ENCODE measurements at regions not wholly inside any gene's neighbourhood (a gene's known extent, or its start where the extent isn't known, plus 50 kb on each side); places are given as distances from the start of the nearest gene placed in this dataset.
"Not testable (repeated sequence)": the region's sequence is repeated elsewhere in the genome, so short reads cannot be mapped to it uniquely, and the experiment has no call there.

- ATAC-seq; intact Hi-C loops (cut with DNase I); DNase-seq (ENCODE audit: low spot score): not testable (repeated sequence)
Observed at GRCh38 chr3:153570481-153570880, 408.5 kb downstream of the RAP2B start.

GRCh38 chr3:153572165-153572564 is 410.1 kb downstream of the RAP2B start:
- intact Hi-C loops (cut with DNase I), result no loop called here

GRCh38 chr3:153572654-153573053 is 410.6 kb downstream of the RAP2B start:
- ATAC-seq, result no peak
- DNase-seq (ENCODE audit: low spot score), result no peak
- intact Hi-C loops (cut with DNase I), result no loop called here

More at GRCh38 chr3:153572165-153572564, 410.1 kb downstream of the RAP2B start:
- DNase-seq (ENCODE audit: low spot score) (no peak), ATAC-seq (no peak)

GRCh38 chr3:153573481-153573880 is 411.5 kb downstream of the RAP2B start:
- intact Hi-C loops (cut with DNase I), result no loop called here
- DNase-seq (ENCODE audit: low spot score) (no peak), ATAC-seq (no peak)

GRCh38 chr3:153574445-153574844 is 412.4 kb downstream of the RAP2B start:
- ATAC-seq (no peak), DNase-seq (ENCODE audit: low spot score) (no peak)
- intact Hi-C loops (cut with DNase I), result no loop called here

GRCh38 chr3:153577059-153577736 is 415.2 kb downstream of the RAP2B start:
- DNase-seq (ENCODE audit: low spot score), result no peak
- ATAC-seq, result no peak
- intact Hi-C loops (cut with DNase I), result no loop called here

- DNase-seq (ENCODE audit: low spot score), result no peak
- intact Hi-C loops (cut with DNase I), result no loop called here
- ATAC-seq, result no peak
Observed at GRCh38 chr3:153578046-153578445, 416.0 kb downstream of the RAP2B start.

GRCh38 chr3:153590051-153590450 is 428.0 kb downstream of the RAP2B start:
- intact Hi-C loops (cut with DNase I), result no loop called here
- DNase-seq (ENCODE audit: low spot score) (no peak), ATAC-seq (no peak)

- ATAC-seq (no peak), DNase-seq (ENCODE audit: low spot score) (no peak)
- intact Hi-C loops (cut with DNase I), result no loop called here
Observed at GRCh38 chr3:153591561-153592245, 429.7 kb downstream of the RAP2B start.

GRCh38 chr3:153595186-153595815 is 433.3 kb downstream of the RAP2B start:
- intact Hi-C loops (cut with DNase I), result no loop called here
- ATAC-seq (peak; percentile 65), DNase-seq (ENCODE audit: low spot score) (no peak)

GRCh38 chr3:153596401-153596800 is 434.4 kb downstream of the RAP2B start:
- ATAC-seq, result no peak
- no peak for DNase-seq (ENCODE audit: low spot score)
- intact Hi-C loops (cut with DNase I), result no loop called here

- ATAC-seq, result peak; percentile 71
- intact Hi-C loops (cut with DNase I), result no loop called here
- peak; percentile 61 for DNase-seq (ENCODE audit: low spot score)
Observed at GRCh38 chr3:153599685-153600084, 437.7 kb downstream of the RAP2B start.

- intact Hi-C loops (cut with DNase I), result no loop called here
- no peak for ATAC-seq
- no peak for DNase-seq (ENCODE audit: low spot score)
Observed at GRCh38 chr3:153600896-153601295, 438.9 kb downstream of the RAP2B start.

- DNase-seq (ENCODE audit: low spot score) (no peak), ATAC-seq (peak; percentile 48)
- intact Hi-C loops (cut with DNase I), result no loop called here
Observed at GRCh38 chr3:153601374-153601853, 439.4 kb downstream of the RAP2B start.

GRCh38 chr3:153602801-153603200 is 440.8 kb downstream of the RAP2B start:
- ATAC-seq (no peak), DNase-seq (ENCODE audit: low spot score) (no peak)
- intact Hi-C loops (cut with DNase I), result no loop called here

- DNase-seq (ENCODE audit: low spot score) (no peak), ATAC-seq (no peak)
- intact Hi-C loops (cut with DNase I), result no loop called here
Observed at GRCh38 chr3:153614140-153614539, 452.1 kb downstream of the RAP2B start.

GRCh38 chr3:153614563-153614962 is 452.5 kb downstream of the RAP2B start:
- intact Hi-C loops (cut with DNase I), result no loop called here
- ATAC-seq (no peak), DNase-seq (ENCODE audit: low spot score) (no peak)

GRCh38 chr3:153615863-153616262 is 453.8 kb downstream of the RAP2B start:
- DNase-seq (ENCODE audit: low spot score) (no peak), ATAC-seq (no peak)
- intact Hi-C loops (cut with DNase I), result no loop called here

GRCh38 chr3:153617463-153617862 is 455.4 kb downstream of the RAP2B start:
- ATAC-seq (no peak), DNase-seq (ENCODE audit: low spot score) (no peak)
- intact Hi-C loops (cut with DNase I), result no loop called here

GRCh38 chr3:153618176-153618575 is 456.1 kb downstream of the RAP2B start:
- ATAC-seq (no peak), DNase-seq (ENCODE audit: low spot score) (no peak)
- intact Hi-C loops (cut with DNase I), result no loop called here
